Parathyroid adenoma (tissue), 2 donors: ENCODE measurements at regions not wholly inside any gene's neighbourhood (a gene's known extent, or its start where the extent isn't known, plus 50 kb on each side); places are given as distances from the start of the nearest gene placed in this dataset.

Experiments used
- H2AFZ ChIP-seq: fragments of 300-600 bp; sonication (generic); one replicate; pipeline ENCODE4 v1.7.0; 2017; ENCODE audit warnings: antibody characterized with exemption, mild to moderate bottlenecking
- H3K27ac ChIP-seq: fragments of 300-600 bp; sonication (generic); one replicate; pipeline ENCODE4 v1.7.0; 2017
- H3K27me3 ChIP-seq: fragments of 300-600 bp; sonication (generic); one replicate; pipeline ENCODE4 v1.7.0; 2017; ENCODE audit warnings: low read length; ENCODE audit not compliant: control insufficient read depth, insufficient read depth
- H3K36me3 ChIP-seq: fragments of 300-600 bp; sonication (generic); one replicate; pipeline ENCODE4 v1.7.0; 2017; ENCODE audit warnings: low read length; ENCODE audit not compliant: control insufficient read depth, insufficient read depth
- H3K4me1 ChIP-seq: fragments of 300-600 bp; sonication (generic); one replicate; pipeline ENCODE4 v1.7.0; 2017; ENCODE audit warnings: control low read depth
- H3K4me2 ChIP-seq: fragments of 300-600 bp; sonication (generic); one replicate; pipeline ENCODE4 v1.7.0; 2017; ENCODE audit warnings: low read length
- H3K4me3 ChIP-seq: fragments of 300-600 bp; sonication (generic); one replicate; pipeline ENCODE4 v1.7.0; 2017; ENCODE audit warnings: low read depth, low read length
- H3K79me2 ChIP-seq: fragments of 300-600 bp; sonication (generic); one replicate; pipeline ENCODE4 v1.7.0; 2017; ENCODE audit warnings: control low read depth
- H3K9ac ChIP-seq: fragments of 300-600 bp; sonication (generic); one replicate; pipeline ENCODE4 v1.7.0; 2017; ENCODE audit warnings: mild to moderate bottlenecking
- H3K9me3 ChIP-seq: fragments of 300-600 bp; sonication (generic); one replicate; pipeline ENCODE4 v1.7.0; 2017; ENCODE audit warnings: low read length; ENCODE audit not compliant: control insufficient read depth
- TF ChIP-seq, protein P1 (sequence below): fragments of 300-600 bp; sonication (generic); IDR thresholded peaks from one replicate; pipeline ENCODE4 v1.7.0; 2017; ENCODE audit warnings: antibody characterized with exemption, mild to moderate bottlenecking
- donor health status: primary hyperparathyroidism.

DNA sequence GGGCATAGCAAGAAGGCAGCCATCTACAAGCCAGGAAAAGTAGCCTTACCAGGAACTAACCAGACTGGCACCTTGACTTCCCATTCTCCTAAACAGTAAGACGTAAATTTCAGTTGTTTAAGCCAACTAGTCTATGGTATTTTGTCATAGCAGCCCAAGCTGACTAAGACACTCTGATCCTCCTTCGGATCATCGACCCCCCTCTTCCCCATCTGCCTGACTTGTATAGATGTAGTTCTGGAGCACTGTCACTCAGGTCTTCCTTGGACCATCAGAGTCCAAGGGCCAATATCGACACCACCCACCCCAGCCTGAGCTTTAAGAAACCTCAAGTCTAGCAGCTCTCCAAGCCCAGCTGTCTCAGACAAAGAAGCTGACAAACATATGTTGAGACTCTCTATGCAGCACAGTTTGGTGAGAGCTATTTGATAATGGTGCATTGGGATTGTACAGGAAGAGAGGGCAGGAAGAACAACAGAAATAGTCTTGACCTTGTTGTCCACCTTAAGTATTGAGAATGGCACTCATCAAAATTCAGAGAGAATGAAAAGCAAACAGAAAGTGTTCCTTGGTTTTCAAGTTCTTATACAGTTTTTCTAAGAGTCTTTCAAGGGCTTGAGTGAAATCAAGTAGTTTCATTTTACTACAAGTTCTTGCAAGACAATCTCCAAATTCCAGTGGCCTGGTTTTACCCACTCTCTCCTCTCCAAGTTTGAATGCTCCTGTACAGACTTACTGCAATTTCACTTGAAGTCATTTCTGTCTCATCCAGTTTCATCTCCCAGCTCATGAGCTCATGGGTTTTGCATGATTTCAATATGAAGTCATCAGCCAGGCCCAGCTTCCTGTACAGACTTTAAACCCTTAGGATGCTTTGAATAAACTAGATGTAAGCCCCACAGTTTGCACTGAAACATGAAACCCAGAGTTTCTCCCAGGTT is 122.3 kb upstream of the RAI14 start:
- Histone ChIP-seq H3K27ac (no peak overlapping the region), H2AFZ (no peak overlapping the region), H3K4me3 (no peak overlapping the region), H3K27me3 (no peaks in the 10 kb centered on the region), H3K36me3 (no peaks in the 10 kb centered on the region), H3K4me2 (no peak overlapping the region), H3K9me3 (no peaks in the 10 kb centered on the region), H3K4me1 (peaks cover 4% of the 10 kb centered on the region), H3K9ac (no peak overlapping the region), H3K79me2 (no peaks in the 10 kb centered on the region)
- TF ChIP-seq, protein P1, sequence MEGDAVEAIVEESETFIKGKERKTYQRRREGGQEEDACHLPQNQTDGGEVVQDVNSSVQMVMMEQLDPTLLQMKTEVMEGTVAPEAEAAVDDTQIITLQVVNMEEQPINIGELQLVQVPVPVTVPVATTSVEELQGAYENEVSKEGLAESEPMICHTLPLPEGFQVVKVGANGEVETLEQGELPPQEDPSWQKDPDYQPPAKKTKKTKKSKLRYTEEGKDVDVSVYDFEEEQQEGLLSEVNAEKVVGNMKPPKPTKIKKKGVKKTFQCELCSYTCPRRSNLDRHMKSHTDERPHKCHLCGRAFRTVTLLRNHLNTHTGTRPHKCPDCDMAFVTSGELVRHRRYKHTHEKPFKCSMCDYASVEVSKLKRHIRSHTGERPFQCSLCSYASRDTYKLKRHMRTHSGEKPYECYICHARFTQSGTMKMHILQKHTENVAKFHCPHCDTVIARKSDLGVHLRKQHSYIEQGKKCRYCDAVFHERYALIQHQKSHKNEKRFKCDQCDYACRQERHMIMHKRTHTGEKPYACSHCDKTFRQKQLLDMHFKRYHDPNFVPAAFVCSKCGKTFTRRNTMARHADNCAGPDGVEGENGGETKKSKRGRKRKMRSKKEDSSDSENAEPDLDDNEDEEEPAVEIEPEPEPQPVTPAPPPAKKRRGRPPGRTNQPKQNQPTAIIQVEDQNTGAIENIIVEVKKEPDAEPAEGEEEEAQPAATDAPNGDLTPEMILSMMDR, result no peak

DNA sequence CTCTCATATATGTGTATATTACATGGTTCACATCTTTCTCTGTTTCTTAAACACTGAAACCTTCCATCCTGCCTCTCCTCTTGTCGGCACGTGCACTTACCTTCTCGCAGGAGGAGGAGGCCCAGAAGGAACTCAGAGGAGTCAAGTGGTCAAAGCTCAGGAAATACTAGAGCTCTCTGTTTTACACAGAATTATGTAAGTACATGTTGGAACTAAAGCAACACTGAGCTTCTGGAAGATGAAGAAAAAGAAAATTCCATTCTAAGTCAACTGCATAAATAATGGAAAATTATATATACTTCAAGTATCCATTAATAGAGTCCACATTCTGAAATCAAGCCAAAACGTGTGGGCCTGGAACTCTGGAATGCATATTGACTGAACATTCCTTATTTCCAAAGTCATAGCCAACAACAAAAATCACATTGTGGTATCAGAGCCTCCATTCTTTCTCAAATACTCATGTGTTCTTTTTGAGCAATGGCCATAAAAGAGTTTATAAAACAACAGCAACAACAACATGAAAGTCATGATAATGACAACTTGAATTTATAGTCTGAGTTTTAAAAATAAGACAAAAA is 121.5 kb upstream of the RAI14 start:
- Histone ChIP-seq H3K79me2 (no peaks in the 10 kb centered on the region), H3K4me1 (peaks cover 4% of the 10 kb centered on the region), H3K9me3 (no peaks in the 10 kb centered on the region), H3K27me3 (no peaks in the 10 kb centered on the region), H3K36me3 (no peaks in the 10 kb centered on the region), H3K4me2 (no peak overlapping the region), H2AFZ (no peak overlapping the region), H3K9ac (no peak overlapping the region), H3K27ac (no peak overlapping the region), H3K4me3 (no peak overlapping the region)
- TF ChIP-seq, protein P1, result no peak

DNA sequence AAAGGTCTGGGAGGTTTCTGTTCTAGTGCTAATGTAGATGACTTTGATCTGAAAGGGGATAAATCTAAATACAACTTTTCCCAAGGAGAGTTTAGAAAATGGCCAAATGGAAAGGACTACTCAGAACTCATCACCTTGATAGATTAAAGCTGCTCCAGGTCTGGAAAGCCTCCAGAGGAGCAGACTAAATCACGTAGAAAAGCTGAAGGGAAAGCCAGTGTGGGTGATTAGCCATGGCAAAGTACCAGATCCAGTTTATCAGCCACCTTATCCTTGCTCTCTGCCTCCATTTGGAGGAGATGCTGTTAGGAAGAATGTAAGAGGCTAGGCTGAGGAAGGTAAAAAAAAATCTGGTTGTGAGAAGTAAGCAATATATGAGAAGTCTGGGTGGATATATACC is 120.7 kb upstream of the RAI14 start:
- H3K79me2 ChIP-seq, result no peaks in the 10 kb centered on the region
- H3K36me3 ChIP-seq, result no peaks in the 10 kb centered on the region
- H3K4me3 ChIP-seq, result no peak overlapping the region
- H2AFZ ChIP-seq, result no peak overlapping the region
- no peaks in the 10 kb centered on the region for H3K27me3 ChIP-seq
- no peak overlapping the region for H3K9ac ChIP-seq
- TF ChIP-seq, protein P1, result no peak
- H3K4me2 ChIP-seq, result no peak overlapping the region
- no peaks in the 10 kb centered on the region for H3K9me3 ChIP-seq
- H3K27ac ChIP-seq, result no peak overlapping the region
- H3K4me1 ChIP-seq, result peaks cover 4% of the 10 kb centered on the region

- peaks cover 4% of the 10 kb centered on the region for H3K4me1 ChIP-seq
- H3K79me2 ChIP-seq, result no peaks in the 10 kb centered on the region
- no peaks in the 10 kb centered on the region for H3K27me3 ChIP-seq
- H2AFZ ChIP-seq, result no peak overlapping the region
- H3K27ac ChIP-seq, result no peak overlapping the region
- TF ChIP-seq, protein P1, result no peak
- no peak overlapping the region for H3K4me2 ChIP-seq
- H3K4me3 ChIP-seq, result no peak overlapping the region
- no peaks in the 10 kb centered on the region for H3K36me3 ChIP-seq
- H3K9ac ChIP-seq, result no peak overlapping the region
- H3K9me3 ChIP-seq, result no peaks in the 10 kb centered on the region
Observed at GRCh38 chr5:34535944-34536623, 120.0 kb upstream of the RAI14 start.
